ENCODE measurements at regions not wholly inside any gene's neighbourhood (a gene's known extent, or its start where the extent isn't known, plus 50 kb on each side); places are given as distances from the start of the nearest gene placed in this dataset.

GRCh38 chr19:32231691-32232090, 113.7 kb upstream of the ZNF507 start:
- intact Hi-C loops (cut with micrococcal nuclease) = no loop called here

DNA sequence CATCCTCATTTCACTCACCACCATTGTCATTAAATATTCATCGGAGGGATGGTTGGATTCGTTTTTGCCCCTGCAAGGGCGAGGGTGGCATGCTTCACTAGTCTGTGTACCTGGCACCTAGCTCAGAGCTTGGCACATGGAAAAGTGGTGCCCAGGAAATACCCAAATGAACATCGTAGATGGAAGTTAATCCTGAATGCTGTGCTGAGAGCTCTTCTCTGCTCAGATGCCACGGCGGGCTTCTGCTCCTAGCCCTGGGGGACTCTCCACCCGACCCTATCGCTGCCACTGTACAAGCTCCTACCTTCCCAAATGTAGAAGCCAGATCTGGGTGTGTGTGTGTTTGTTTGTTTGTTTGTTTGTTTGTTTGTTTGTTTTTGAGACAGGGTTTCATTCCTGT, 113.0 kb upstream of the ZNF507 start:
- intact Hi-C loops (cut with micrococcal nuclease) = no loop called here

DNA sequence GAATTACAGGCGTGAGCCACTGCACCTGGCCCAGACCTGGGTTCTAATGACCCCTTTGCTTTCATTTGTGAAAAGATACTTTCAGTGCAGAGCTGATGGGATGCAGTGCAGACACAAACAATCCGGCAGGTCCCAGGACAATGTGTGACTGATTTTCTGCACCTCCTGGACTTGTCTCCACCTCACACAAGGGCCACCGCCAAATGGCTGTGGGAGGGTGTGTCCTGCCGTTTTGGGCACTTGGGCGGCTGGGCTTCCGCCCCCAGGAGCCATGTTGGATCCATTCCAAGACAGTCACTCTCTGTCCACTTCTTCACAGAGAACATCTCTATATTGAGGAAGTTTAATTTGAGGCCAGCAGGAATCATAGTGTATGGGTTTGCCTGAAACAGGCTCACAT, 112.3 kb upstream of the ZNF507 start:
- intact Hi-C loops (cut with micrococcal nuclease) = no loop called here

DNA sequence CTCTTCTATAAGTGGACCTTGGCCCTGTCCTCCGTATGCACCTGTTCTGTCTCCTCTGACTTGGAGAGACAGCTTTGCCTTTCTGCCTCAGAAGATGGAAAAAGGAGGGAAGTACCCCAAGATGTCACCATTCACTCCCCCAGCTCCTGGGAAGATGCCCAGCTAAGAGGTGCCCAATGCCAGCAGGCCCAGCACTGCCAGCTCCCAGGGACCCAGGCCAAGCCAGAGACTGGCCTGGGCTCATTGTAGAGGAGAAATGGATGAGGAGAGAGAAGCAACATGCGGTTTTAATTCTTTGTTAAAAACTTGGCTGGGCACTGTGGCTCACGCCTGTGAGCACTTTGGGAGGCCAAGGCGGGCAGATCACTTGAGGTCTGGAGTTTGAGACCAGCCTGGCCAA, 111.5 kb upstream of the ZNF507 start:
- intact Hi-C loops (cut with micrococcal nuclease) = no loop called here

GRCh38 chr19:32234663-32235217, 110.7 kb upstream of the ZNF507 start:
- intact Hi-C loops (cut with micrococcal nuclease) = no loop called here

DNA sequence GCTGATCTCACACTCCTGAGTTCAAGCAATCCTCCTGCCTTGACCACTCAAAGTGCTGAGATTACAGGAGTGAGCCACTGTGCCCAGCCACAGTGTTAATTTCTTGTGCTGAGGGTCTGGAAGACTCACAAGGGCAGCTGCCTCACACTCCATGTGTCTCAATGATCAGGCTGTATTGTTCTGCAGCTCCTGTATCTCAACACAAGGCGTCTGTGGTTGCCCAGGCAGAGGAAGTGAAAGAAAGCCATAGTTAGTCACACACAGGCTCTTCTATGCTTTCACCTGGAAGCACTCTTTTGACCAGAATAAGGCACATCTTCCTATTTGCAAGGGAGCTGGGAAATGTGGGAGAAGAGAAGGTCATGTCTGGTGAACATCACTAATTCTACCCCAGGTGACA, 107.3 kb upstream of the ZNF507 start:
- intact Hi-C loops (cut with micrococcal nuclease) = no loop called here

DNA sequence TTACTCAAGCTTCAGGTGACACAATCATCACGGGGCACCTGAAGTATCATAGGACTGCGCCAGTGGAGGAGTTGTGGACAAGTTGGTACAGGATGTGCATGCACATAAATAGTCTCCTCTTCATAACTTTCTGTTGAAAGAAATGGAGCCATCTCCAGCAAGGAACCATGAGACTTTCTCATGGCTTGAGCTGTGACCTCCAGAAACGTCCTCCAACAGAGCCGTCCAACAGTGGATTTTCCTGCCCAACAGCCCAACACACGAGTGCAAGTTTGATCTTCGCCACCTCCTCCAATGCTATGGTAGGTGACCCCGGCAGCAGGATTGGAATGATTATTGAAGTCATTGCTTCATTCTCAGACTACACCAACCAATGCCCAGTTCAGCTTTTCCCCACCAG, 105.1 kb upstream of the ZNF507 start:
- intact Hi-C loops (cut with micrococcal nuclease) = no loop called here

DNA sequence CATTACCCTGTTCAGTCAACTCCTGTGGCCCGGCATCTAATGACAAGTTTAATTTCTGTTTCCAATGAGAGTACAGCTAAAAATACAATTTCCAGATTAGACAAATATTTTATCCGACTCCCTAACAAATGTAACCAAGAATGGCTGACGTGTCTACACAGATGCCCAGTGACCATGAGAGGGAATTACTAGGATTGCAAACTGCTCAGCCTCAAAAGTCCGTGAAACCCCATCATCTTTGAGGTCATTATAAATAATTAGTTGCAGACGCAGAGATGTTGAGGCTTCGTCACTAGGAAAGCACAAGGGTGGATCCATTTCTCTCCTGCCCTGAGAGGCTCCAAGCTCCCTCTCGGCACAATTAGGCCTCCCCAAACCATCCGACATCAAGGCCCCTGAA, 104.1 kb upstream of the ZNF507 start:
- intact Hi-C loops (cut with micrococcal nuclease) = no loop called here

DNA sequence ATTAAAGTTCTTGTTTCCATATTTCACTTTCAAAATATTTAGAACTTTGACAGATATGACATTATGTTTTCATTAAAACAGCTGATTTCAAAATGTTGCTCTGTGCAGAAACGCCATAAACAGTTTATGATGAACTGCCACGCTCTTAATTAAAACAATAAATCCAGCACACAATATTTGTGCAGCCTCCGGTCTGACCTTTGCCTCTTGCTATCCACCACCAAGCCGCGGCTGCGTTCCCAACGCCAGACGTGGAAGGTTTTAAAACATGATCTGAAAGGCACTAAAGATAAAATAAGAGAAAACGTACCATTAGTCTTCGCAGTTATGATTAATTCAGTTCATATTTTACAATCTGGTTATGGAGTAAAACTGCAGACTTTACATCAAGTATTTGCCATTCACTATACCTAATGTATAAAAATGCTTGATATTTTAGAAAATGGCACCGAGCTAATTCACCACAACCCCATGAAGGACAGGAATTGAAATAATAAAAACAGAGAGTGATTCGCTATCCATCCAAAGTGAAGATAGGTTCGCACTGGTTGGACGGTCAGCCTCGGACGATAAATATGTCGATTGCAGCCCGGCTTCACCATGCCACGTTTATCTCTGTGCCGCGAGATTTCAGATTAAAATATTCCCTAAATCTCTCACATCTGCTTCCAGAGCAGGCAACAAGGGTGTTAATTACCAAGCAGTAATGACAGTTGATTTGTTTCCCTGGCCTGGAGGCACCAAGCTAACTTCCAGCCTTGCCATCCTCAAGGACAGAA, 103.3 kb upstream of the ZNF507 start:
- intact Hi-C loops (cut with micrococcal nuclease) = no loop called here

GRCh38 chr19:32246006-32246405, 99.4 kb upstream of the ZNF507 start:
- intact Hi-C loops (cut with micrococcal nuclease) = no loop called here

DNA sequence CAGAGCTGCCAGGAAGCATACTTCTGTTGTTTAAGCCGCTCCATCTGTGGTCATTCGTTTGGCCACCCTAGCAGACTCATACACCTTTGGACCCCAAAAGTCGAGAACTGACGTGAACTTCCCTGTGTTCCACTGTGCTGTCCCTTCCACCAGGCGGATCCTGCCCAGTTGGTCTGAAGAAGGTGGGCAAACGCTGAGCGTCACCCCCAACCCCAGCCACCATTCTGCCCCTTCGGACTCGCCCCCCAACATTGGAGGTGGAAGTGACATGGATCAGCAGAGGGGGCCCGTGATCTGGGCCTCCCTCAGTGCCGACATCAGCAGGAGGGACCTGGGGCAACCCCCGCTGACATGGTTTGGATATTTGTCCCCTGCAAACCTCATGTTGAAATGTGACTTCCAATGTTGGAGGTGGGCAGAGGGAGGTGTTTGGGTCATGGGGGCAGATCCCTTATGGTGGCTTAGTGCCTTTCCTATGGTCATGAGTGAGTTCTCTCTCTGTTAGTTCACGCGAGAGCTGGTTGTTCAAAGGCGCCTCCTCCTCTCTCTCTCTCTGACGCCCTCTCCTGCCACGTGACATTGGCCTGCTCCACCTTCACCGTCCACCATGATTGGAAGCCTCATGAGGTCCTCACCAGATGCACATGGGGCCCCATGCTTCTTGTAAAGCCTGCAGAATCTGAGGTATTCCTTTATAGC, 93.6 kb upstream of the ZNF507 start:
- intact Hi-C loops (cut with micrococcal nuclease) = no loop called here

DNA sequence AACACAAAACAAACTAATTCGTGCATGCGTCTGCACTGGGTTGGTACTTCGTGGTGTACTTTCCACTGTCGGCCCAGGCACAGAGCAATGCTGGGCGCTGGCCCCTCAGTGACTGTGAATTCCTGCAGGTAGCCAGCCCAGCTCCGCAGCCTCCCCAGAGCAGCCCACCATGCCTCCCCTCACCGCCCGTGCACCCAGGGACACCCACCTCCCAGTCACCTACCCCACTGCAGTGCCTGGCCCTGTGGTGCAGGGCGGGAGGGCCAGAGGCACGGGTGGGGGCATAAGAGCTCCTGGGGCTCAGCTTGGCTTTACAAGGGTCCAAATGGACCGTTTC, 93.1 kb upstream of the ZNF507 start:
- intact Hi-C loops (cut with micrococcal nuclease) = no loop called here

DNA sequence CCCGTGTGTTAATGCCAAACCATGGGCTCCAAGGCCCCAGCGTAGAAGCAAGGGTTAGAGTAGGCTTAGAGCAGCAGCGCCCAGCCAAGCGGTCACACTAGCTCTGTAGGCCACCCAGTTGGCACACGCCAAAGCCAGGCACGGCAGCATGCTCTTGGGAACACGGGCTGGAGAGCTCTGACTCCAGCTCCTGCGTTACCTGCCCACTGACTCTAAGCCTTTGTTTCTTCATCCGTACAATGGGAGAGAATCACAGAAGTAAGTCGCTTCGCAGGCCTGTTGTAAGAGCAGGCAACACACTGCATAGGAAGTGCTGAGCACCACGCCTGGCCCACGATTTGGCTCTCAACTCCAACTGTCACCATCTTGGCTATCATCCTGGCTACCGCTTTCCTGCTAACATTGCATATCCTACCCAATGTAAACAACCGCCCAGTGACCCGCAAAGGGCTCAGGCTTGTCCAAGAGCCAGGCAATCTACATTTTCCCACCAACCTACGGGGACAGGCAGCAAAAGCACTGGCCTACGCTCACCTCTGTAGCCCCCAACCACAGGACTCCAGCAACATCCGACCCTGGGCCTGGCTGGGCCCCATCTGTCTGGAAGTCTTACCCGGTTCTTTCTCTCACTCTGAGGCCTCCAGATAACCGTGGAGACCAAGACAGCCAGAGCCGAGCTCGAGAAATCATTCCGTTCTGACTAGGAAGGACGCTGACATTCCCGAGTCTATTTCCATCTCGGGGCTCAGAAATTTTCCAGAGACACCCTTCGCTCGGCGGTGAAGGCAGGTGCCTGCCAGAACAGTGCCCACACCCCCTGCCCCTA, 91.5 kb upstream of the ZNF507 start:
- intact Hi-C loops (cut with micrococcal nuclease) = no loop called here

DNA sequence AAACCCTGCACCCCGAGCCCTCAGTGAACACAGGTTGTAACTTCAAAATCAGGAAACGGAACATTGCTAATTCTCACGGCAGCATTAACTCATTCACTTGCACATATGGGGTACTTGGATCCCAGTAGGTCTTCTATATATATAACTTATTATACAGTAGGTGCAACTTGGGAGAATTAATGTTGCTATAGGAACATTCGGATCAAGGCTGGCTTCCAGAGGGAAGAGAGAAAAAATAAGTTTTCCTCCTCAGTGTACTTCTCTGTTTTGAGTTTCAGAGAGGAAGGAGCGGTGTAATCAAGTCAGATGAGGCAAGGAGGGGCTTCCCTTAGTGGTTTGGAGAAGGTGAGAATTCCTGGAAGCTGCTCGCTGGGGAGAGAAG, 90.9 kb upstream of the ZNF507 start:
- intact Hi-C loops (cut with micrococcal nuclease) = no loop called here

- intact Hi-C loops (cut with micrococcal nuclease) = no loop called here
Measured at GRCh38 chr19:32255536-32256295, 89.7 kb upstream of the ZNF507 start.

DNA sequence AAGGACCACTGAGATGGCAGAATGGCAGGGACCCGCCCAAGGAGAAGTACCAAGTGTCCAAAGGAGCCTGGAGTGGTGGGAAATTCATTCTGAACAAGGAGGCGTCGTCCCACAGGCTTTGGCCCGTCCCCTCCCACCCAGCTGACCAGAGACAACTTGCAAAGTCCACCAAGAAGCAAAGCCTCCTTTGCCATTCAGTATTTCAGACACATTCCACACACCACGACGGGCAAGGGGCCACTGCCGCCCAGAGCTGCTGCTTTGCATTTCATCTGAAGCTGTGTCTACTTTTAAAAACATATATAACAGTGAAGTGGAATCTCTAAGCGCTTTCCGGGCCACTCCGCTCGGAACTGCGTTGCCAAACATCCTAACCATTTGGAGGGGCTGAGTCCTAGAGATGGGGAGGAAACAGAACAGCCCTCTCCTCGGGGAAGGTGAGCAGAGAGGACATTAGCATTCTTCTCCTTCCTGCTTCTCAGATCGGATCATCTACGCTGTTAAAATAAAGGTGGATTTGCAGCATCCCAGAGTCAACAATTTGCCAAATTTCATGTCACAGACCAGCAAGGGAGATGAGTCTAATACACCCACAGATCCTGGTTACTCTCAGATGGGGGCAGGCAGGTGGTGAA, 89.0 kb upstream of the ZNF507 start:
- intact Hi-C loops (cut with micrococcal nuclease) = no loop called here

DNA sequence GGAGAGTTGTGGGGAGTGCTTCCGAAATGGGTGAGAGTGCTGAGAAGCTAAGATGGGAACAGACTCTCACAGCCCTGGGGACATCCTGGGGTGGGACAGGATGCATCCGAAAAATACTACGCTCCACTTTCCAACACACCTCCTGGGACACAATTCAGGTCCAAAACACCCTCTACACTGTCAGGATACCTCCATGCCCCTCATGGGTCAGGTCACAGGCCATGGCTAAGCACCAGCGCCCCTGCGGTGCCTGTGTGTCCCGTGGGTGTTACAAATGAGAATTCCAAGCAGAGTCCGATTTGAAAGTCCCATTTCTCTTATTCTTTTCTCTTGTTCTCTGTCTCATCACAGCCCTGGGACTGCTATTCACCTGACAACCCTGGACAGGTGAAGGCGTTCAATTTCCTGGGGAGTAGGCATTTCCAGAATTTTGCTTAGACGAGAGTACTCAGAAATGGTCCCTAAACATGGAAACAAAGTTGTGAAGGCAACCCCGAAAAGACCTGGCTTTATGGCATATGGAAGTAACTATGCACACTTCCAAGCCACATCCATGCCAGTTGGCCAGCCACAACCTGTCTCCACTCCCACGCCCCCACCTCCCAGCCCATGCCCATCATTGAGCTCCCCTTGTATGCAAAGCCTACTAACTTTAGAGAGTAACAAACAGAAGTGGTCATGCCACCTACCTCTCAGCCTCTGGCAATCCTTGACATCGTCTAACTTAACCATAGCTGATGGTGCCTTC, 87.9 kb upstream of the ZNF507 start:
- intact Hi-C loops (cut with micrococcal nuclease) = no loop called here

- intact Hi-C loops (cut with micrococcal nuclease) = no loop called here
Measured at GRCh38 chr19:32258167-32258566, 87.2 kb upstream of the ZNF507 start.

DNA sequence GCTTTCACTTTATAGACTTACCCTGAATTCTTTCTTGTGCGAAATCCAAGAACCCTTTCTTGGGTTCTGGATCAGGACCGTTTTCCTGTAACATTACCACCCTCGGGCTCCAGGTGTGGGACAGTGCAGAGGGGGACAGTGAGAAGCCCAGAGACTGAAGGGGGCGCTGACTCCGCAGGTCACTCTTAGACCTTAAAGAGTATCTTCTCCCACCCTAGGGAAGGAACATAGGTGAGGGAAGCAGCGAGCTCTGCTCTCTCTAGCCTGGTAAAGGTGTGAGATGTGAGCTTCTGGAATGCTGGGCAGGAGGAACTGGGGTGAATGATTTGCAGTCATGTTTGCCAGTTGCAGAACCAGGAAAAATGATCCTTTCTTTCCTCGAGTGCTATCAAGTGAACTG, 80.8 kb upstream of the ZNF507 start:
- intact Hi-C loops (cut with micrococcal nuclease) = no loop called here

DNA sequence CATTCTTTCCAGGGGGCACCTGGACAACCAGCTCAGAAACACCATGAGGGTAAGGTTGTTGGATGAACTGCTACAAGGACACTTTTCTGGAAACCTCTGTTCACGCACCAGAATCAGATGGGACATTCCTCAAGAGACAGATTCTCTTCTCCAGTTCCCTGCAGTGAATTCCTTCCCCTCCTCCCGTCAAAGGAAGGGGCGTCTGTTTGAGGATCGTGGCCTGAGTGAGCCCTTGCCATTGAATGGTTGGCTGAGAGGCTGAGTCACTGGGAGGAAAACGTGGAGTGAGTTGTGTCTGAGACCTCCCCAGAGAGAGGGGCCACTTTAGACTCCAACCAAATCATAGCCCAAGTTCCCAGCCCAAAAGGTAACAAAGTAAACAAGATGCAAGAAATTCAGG, 79.4 kb upstream of the ZNF507 start:
- intact Hi-C loops (cut with micrococcal nuclease) = no loop called here

Data from T-helper 2 cell treated with Interferon-gamma antibody and Interleukin-4, amounts not matched to agents 100 ng/mL and 5 ng/mL, for 36 hours (primary cell).